Kasumi-1 (cell line): ENCODE measurements at regions not wholly inside any gene's neighbourhood (a gene's known extent, or its start where the extent isn't known, plus 50 kb on each side); places are given as distances from the start of the nearest gene placed in this dataset.
"Not testable (repeated sequence)": the region's sequence is repeated elsewhere in the genome, so short reads cannot be mapped to it uniquely, and the experiment has no call there.

Source experiments
- DNase-seq, 2 experiments: peaks; one replicate each; lab custom pipeline; 2025; lab: John Stamatoyannopoulos, UW

GRCh38 chr7:12985752-12986151, 298.3 kb downstream of the ARL4A start:
- no peak for DNase-seq

GRCh38 chr7:12987238-12987637, 299.8 kb downstream of the ARL4A start:
- no peak for DNase-seq

- no peak for DNase-seq
Observed at GRCh38 chr7:12990440-12990839, 303.0 kb downstream of the ARL4A start.

GRCh38 chr7:12993025-12993424, 305.6 kb downstream of the ARL4A start:
- no peak for DNase-seq

GRCh38 chr7:12995912-12996469, 308.6 kb downstream of the ARL4A start:
- no peak for DNase-seq

- no peak for DNase-seq
Observed at GRCh38 chr7:13007331-13007730, 319.9 kb downstream of the ARL4A start.

GRCh38 chr7:13009517-13009916, 322.1 kb downstream of the ARL4A start:
- DNase-seq: no peak

GRCh38 chr7:13014011-13014410, 326.6 kb downstream of the ARL4A start:
- DNase-seq: no peak

GRCh38 chr7:13016036-13016581, 328.7 kb downstream of the ARL4A start:
- no peak for DNase-seq

GRCh38 chr7:13016592-13017332, 329.3 kb downstream of the ARL4A start:
- no peak for DNase-seq

GRCh38 chr7:13017333-13017857, 330.0 kb downstream of the ARL4A start:
- DNase-seq: no peak

GRCh38 chr7:13017881-13018280, 330.4 kb downstream of the ARL4A start:
- no peak for DNase-seq

- no peak for DNase-seq
Observed at GRCh38 chr7:13021566-13022300, 334.3 kb downstream of the ARL4A start.

GRCh38 chr7:13024121-13024674, 336.8 kb downstream of the ARL4A start:
- DNase-seq: no peak

- DNase-seq: not testable (repeated sequence)
Observed at GRCh38 chr7:13025043-13025442, 337.6 kb downstream of the ARL4A start.

GRCh38 chr7:13027321-13027720, 339.9 kb downstream of the ARL4A start:
- no peak for DNase-seq

GRCh38 chr7:13028036-13028824, 340.8 kb downstream of the ARL4A start:
- DNase-seq: no peak

GRCh38 chr7:13028825-13029099, 341.3 kb downstream of the ARL4A start:
- no peak for DNase-seq

- no peak for DNase-seq
Observed at GRCh38 chr7:13031468-13031867, 344.0 kb downstream of the ARL4A start.

GRCh38 chr7:13032084-13032483, 344.7 kb downstream of the ARL4A start:
- DNase-seq: no peak

- DNase-seq: no peak
Observed at GRCh38 chr7:13032576-13032975, 345.1 kb downstream of the ARL4A start.

GRCh38 chr7:13034693-13035092, 347.3 kb downstream of the ARL4A start:
- no peak for DNase-seq
